Upper lobe of left lung (tissue), 6 donors: ENCODE measurements at regions not wholly inside any gene's neighbourhood (a gene's known extent, or its start where the extent isn't known, plus 50 kb on each side); places are given as distances from the start of the nearest gene placed in this dataset.
"Not testable (repeated sequence)": the region's sequence is repeated elsewhere in the genome, so short reads cannot be mapped to it uniquely, and the experiment has no call there.

Source experiments
- ATAC-seq, 2 donors: fragments of 200-7000 bp; cut with Tn5 transposase; one replicate each; pipeline ENCODE4 v1.9.1; 2022; ENCODE audit warnings: mild to moderate bottlenecking in 2 of 2, moderate library complexity in 2 of 2; ENCODE audit not compliant: low FRiP score in 2 of 2
- DNase-seq, 2 donors: peaks; one replicate each; pipeline ENCODE4 v3.0.0-alpha.2; 2019 to 2020
- H3K27ac ChIP-seq, 4 donors: fragments of 200-600 bp; sonication (generic); one replicate each; pipeline ENCODE4 v1.5.1; 2016 to 2019
- H3K27me3 ChIP-seq, 4 donors: fragments of 200-600 bp; sonication (generic); one replicate each; pipeline ENCODE4 v1.5.1; 2017 to 2019
- H3K36me3 ChIP-seq, 4 donors: fragments of 200-600 bp; sonication (generic); one replicate each; pipeline ENCODE4 v1.5.1; 2016 to 2019
- H3K4me1 ChIP-seq, 4 donors: fragments of 200-600 bp; sonication (generic); one replicate each; pipeline ENCODE4 v1.5.1; 2018 to 2019
- H3K4me3 ChIP-seq, 4 donors: fragments of 200-600 bp; sonication (generic); one replicate each; pipeline ENCODE4 v1.5.1; 2017 to 2019; ENCODE audit warnings: mild to moderate bottlenecking in 2 of 4, moderate library complexity in 1 of 4
- H3K9me3 ChIP-seq, 4 donors: fragments of 200-600 bp; sonication (generic); one replicate each; pipeline ENCODE4 v1.5.1; 2018 to 2019
- CTCF ChIP-seq, 6 experiments: fragments of 450-650 bp in 4 of 6; fragments of 200-600 bp in 2 of 6; sonication (generic) in 2 of 6; IDR thresholded peaks; one replicate each; pipeline ENCODE4 v1.5.1; 2016 to 2019; ENCODE audit warnings: antibody characterized with exemption in 6 of 6
- EP300 ChIP-seq, 4 donors: sonication (generic); formaldehyde crosslinking; IDR thresholded peaks; one replicate each; pipeline ENCODE4 v1.5.1; 2017; ENCODE audit warnings: antibody characterized with exemption in 4 of 4, control low read depth in 2 of 4
- POLR2A ChIP-seq, 4 donors: fragments of 450-650 bp; IDR thresholded peaks; one replicate each; pipeline ENCODE4 v1.5.1; 2016 to 2017; ENCODE audit warnings: antibody characterized with exemption in 4 of 4, mild to moderate bottlenecking in 2 of 4
- POLR2AphosphoS5 ChIP-seq, 2 donors: sonication (generic); formaldehyde crosslinking; IDR thresholded peaks; one replicate each; pipeline ENCODE4 v1.5.1; 2017; ENCODE audit warnings: antibody characterized with exemption in 2 of 2
- WGBS, 2 donors: methylation state at CpG; one replicate each; pipeline ENCODE4 v1.1.5; 2017 to 2018; 5-methylcytosine and 5-hydroxymethylcytosine counted together
- donor health status: DM: no; HTN: no; CAD: no; lungs with moderate emphysema.
- donor health status: DM: no; HTN: yes; CAD: no; lungs with severe emphysema.

GRCh38 chr1:193394336-193394735 lies 207.9 kb upstream of the B3GALT2 start:
- H3K27me3 ChIP-seq, result no peaks in the 10 kb centered on the region
- DNase-seq, result no peak
- H3K9me3 ChIP-seq, result no peaks in the 10 kb centered on the region
- no peak for ATAC-seq
- no peak overlapping the region for H3K27ac ChIP-seq
- H3K4me3 ChIP-seq, result no peak overlapping the region
- TF ChIP-seq POLR2A (IDR thresholded peaks at IDR 0.05), result no peak
- TF ChIP-seq POLR2AphosphoS5 (IDR thresholded peaks at IDR 0.05), result no peak
- no peaks in the 10 kb centered on the region for H3K4me1 ChIP-seq
- H3K36me3 ChIP-seq, result no peaks in the 10 kb centered on the region
- 58 to 90% methylated on average over 1 of the region's 1 CpG for WGBS, 2 donors

- H3K4me3 ChIP-seq, result no peak overlapping the region
- H3K4me1 ChIP-seq, result no peaks in the 10 kb centered on the region
- ATAC-seq (no peak), DNase-seq (no peak)
- H3K9me3 ChIP-seq, result no peaks in the 10 kb centered on the region
- H3K27me3 ChIP-seq, result no peaks in the 10 kb centered on the region
- H3K36me3 ChIP-seq, result no peaks in the 10 kb centered on the region
- H3K27ac ChIP-seq, result no peak overlapping the region
- TF ChIP-seq POLR2A (IDR thresholded peaks at IDR 0.05), result no peak
- no peak for TF ChIP-seq CTCF (IDR thresholded peaks at IDR 0.05)
- TF ChIP-seq POLR2AphosphoS5 (IDR thresholded peaks at IDR 0.05), result no peak
- TF ChIP-seq EP300 (IDR thresholded peaks at IDR 0.05), result no peak
- WGBS, 2 donors, result 95 to 100% methylated on average over 1 of the region's 1 CpG
Measured at GRCh38 chr1:193392686-193393085, 206.3 kb upstream of the B3GALT2 start.

DNA sequence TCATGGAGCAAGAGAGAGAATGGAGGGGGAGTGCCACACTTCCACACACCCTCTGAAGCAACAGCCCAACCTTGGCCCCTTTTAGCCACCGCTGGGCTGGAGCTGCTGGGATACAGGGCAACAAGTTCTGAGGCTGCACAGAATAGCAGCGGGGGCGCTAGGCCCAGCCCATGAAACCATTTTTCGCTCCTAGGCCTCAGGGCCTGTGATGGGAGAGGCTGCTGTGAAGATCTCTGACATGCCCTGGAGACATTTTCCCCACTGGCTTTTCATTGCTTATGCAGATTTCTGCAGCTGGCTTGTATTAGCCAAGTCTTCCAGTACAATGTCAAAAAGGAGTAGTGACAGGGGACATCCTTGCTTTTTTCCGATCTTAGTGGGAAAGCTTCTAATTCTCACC lies 202.3 kb upstream of the B3GALT2 start:
- no peak for TF ChIP-seq EP300 (IDR thresholded peaks at IDR 0.05)
- TF ChIP-seq CTCF (IDR thresholded peaks at IDR 0.05), result no peak
- no peak for TF ChIP-seq POLR2AphosphoS5 (IDR thresholded peaks at IDR 0.05)
- no peak for TF ChIP-seq POLR2A (IDR thresholded peaks at IDR 0.05)
- 95 to 97% methylated on average over 5 of the region's 5 CpGs for WGBS, 2 donors
- ATAC-seq (no peak), DNase-seq (no peak)
- no peaks in the 10 kb centered on the region for H3K27me3 ChIP-seq
- no peaks in the 10 kb centered on the region for H3K36me3 ChIP-seq
- H3K27ac ChIP-seq, result no peak overlapping the region
- H3K4me3 ChIP-seq, result no peak overlapping the region
- H3K4me1 ChIP-seq, result no peaks in the 10 kb centered on the region
- H3K9me3 ChIP-seq, result no peaks in the 10 kb centered on the region

- Histone ChIP-seq H3K9me3 (no peaks in the 10 kb centered on the region), H3K27me3 (no peaks in the 10 kb centered on the region), H3K4me1 (no peaks in the 10 kb centered on the region), H3K4me3 (no peak overlapping the region), H3K27ac (no peak overlapping the region), H3K36me3 (no peaks in the 10 kb centered on the region)
- TF ChIP-seq POLR2AphosphoS5 (IDR thresholded peaks at IDR 0.05) (no peak), EP300 (IDR thresholded peaks at IDR 0.05) (no peak), CTCF (IDR thresholded peaks at IDR 0.05) (no peak), POLR2A (IDR thresholded peaks at IDR 0.05) (no peak)
- ATAC-seq, result no peak
- WGBS, 2 donors, result 95 to 96% methylated on average over 4 of the region's 4 CpGs
- DNase-seq, result no peak
Measured at GRCh38 chr1:193388165-193388564, 201.8 kb upstream of the B3GALT2 start.

DNA sequence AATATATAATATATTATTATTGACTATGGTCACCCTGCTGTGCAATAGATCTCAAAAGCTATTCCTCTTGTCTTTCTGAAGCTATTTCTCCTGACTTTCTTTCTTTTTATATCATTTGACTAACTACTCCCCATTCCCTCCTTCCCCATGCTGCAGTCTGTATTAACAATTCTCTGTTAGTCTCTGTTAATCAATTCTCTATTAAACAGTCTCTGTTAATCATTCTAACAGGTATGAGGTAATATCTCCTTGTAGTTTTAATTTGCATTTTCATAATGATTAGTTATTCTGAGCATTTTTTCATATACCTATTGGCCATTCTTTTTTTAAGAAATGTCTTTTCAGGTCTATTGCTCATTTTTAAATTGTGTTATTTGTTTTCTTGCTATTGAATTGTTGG lies 201.0 kb upstream of the B3GALT2 start:
- no peak overlapping the region for H3K27ac ChIP-seq
- DNase-seq (no peak), ATAC-seq (no peak)
- H3K4me3 ChIP-seq, result no peak overlapping the region
- H3K4me1 ChIP-seq, result no peaks in the 10 kb centered on the region
- no peak for TF ChIP-seq EP300 (IDR thresholded peaks at IDR 0.05)
- TF ChIP-seq CTCF (IDR thresholded peaks at IDR 0.05), result no peak
- no peak for TF ChIP-seq POLR2AphosphoS5 (IDR thresholded peaks at IDR 0.05)
- TF ChIP-seq POLR2A (IDR thresholded peaks at IDR 0.05), result no peak
- no peaks in the 10 kb centered on the region for H3K36me3 ChIP-seq
- H3K27me3 ChIP-seq, result no peaks in the 10 kb centered on the region
- H3K9me3 ChIP-seq, result no peaks in the 10 kb centered on the region

GRCh38 chr1:193378451-193378850 lies 192.0 kb upstream of the B3GALT2 start:
- H3K4me1 ChIP-seq, H3K27ac ChIP-seq, DNase-seq, H3K9me3 ChIP-seq, H3K36me3 ChIP-seq, H3K27me3 ChIP-seq, H3K4me3 ChIP-seq, ATAC-seq: not testable (repeated sequence)
- 93 to 96% methylated on average over 2 of the region's 2 CpGs for WGBS, 2 donors
